HCT116 (cell line): ENCODE measurements at regions not wholly inside any gene's neighbourhood (a gene's known extent, or its start where the extent isn't known, plus 50 kb on each side); places are given as distances from the start of the nearest gene placed in this dataset.

Experiments used
- ATAC-seq: fragments of 200-7000 bp; cut with Tn5 transposase; 2 replicates; pipeline ENCODE4 v1.9.1; 2020; ENCODE audit warnings: mild to moderate bottlenecking, moderate library complexity
- BruUV-seq: library from RNA; stranded (reverse); fragments of 400-500 nt; replicated peaks from 2 replicates; lab custom pipeline; 2021; lab: Mats Ljungman, UMichigan
- CTCF ChIA-PET: fragments of 300-600 bp; sonication (Branson Sonifier 250); formaldehyde crosslinking; loops from one replicate; lab custom pipeline; 2021; ENCODE audit warnings: antibody characterized with exemption; lab: Charles Lee
- POLR2A ChIA-PET: fragments of 300-600, 350-600 bp; sonication (Branson Sonifier 250); formaldehyde crosslinking; loops from one replicate; lab custom pipeline; 2021; ENCODE audit warnings: antibody characterized with exemption; lab: Charles Lee
- RAD21 ChIA-PET, 2 experiments: fragments of 300-600 bp; sonication (Branson Sonifier 250); formaldehyde crosslinking; loops; one replicate each; lab custom pipeline; 2023; ENCODE audit warnings: low total read pairs in 2 of 2; ENCODE audit not compliant: uncharacterized antibody in 2 of 2, unreplicated experiment in 2 of 2, low non-redundant PET in 1 of 2; lab: Charles Lee
- DNase-seq: peaks from one replicate; pipeline ENCODE4 v3.0.0-alpha.2; 2010; ENCODE audit warnings: low read depth, low spot score
- H2AFZ ChIP-seq: fragments of 200-600 bp; shearing (Covaris generic), sonication (generic); 2 replicates; pipeline ENCODE4 v1.6.1; 2017; ENCODE audit warnings: low read depth, mixed run types, mixed read lengths, antibody characterized with exemption, low read length; ENCODE audit not compliant: poor library complexity, severe bottlenecking
- H3K27ac ChIP-seq: 2 replicates; pipeline ENCODE4 v1.5.1; 2012; ENCODE audit warnings: low read depth, low read length
- H3K27me3 ChIP-seq: fragments of 200-600 bp; sonication (generic); 2 replicates; pipeline ENCODE4 v1.6.1; 2016; ENCODE audit warnings: mixed run types, low read length, mixed read lengths; ENCODE audit not compliant: insufficient read depth
- H3K36me3 ChIP-seq, 2 experiments: fragments of 200-500 bp in 1 of 2; fragments of 200-600 bp in 1 of 2; sonication (Bioruptor generic) in 1 of 2; sonication (generic) in 1 of 2; 2 replicates each; pipeline versions ENCODE4 v1.5.1 to v1.6.1; 2014 to 2016; ENCODE audit warnings: low read length in 2 of 2, inconsistent platforms in 1 of 2, mixed read lengths in 1 of 2, mixed run types in 1 of 2; ENCODE audit not compliant: insufficient read depth in 2 of 2, control insufficient read depth in 1 of 2
- H3K4me1 ChIP-seq, 2 experiments: fragments of 200-600 bp in 1 of 2; sonication (generic) in 1 of 2; 2 replicates each; pipeline versions ENCODE4 v1.5.1 to v1.6.1; 2012 to 2017; ENCODE audit warnings: low read length in 2 of 2, inconsistent platforms in 1 of 2, mild to moderate bottlenecking in 1 of 2, mixed read lengths in 1 of 2, mixed run types in 1 of 2, moderate library complexity in 1 of 2; ENCODE audit not compliant: insufficient read depth in 2 of 2, control insufficient read depth in 1 of 2
- H3K4me2 ChIP-seq: fragments of 200-600 bp; sonication (generic); 2 replicates; pipeline ENCODE4 v1.6.1; 2017; ENCODE audit warnings: mixed run types, low read length, mixed read lengths
- H3K4me3 ChIP-seq, 2 experiments: fragments of 200-600 bp in 1 of 2; sonication (generic) in 1 of 2; replicated peaks in 1 of 2; 2 replicates each; pipeline ENCODE4 v1.5.1; 2011 to 2016; ENCODE audit warnings: low read length in 2 of 2, control low read depth in 1 of 2, low read depth in 1 of 2, mild to moderate bottlenecking in 1 of 2, mixed read lengths in 1 of 2, mixed run types in 1 of 2
- H3K79me2 ChIP-seq: fragments of 200-600 bp; sonication (generic); 2 replicates; pipeline ENCODE4 v1.6.1; 2017; ENCODE audit warnings: mild to moderate bottlenecking, mixed run types, low read length, moderate library complexity, mixed read lengths; ENCODE audit not compliant: insufficient read depth
- H3K9ac ChIP-seq: fragments of 200-600 bp; sonication (generic); 2 replicates; pipeline ENCODE4 v1.6.1; 2016; ENCODE audit warnings: low read length, mixed read lengths
- H3K9me2 ChIP-seq: fragments of 200-600 bp; sonication (generic), shearing (Covaris generic); 2 replicates; pipeline ENCODE4 v1.6.1; 2017; ENCODE audit warnings: mixed run types, mild to moderate bottlenecking, moderate library complexity; ENCODE audit not compliant: insufficient read depth
- H3K9me3 ChIP-seq, 2 experiments: fragments of 200-500 bp in 1 of 2; fragments of 200-600 bp in 1 of 2; sonication (Bioruptor generic) in 1 of 2; sonication (generic) in 1 of 2; 2 replicates each; pipeline ENCODE4 v1.6.1; 2014 to 2017; ENCODE audit warnings: low read length in 2 of 2, mixed read lengths in 2 of 2, inconsistent platforms in 1 of 2, low read depth in 1 of 2, mild to moderate bottlenecking in 1 of 2, mixed run types in 1 of 2, moderate library complexity in 1 of 2; ENCODE audit not compliant: control insufficient read depth in 1 of 2, insufficient read depth in 1 of 2
- H4K20me1 ChIP-seq: fragments of 200-600 bp; sonication (generic), shearing (Covaris generic); 2 replicates; pipeline ENCODE4 v1.6.1; 2017; ENCODE audit warnings: mixed run types, mild to moderate bottlenecking, moderate library complexity; ENCODE audit not compliant: insufficient read depth
- CBX3 ChIP-seq: IDR thresholded peaks from 2 replicates; pipeline ENCODE4 v1.6.1; 2012; ENCODE audit warnings: low read depth
- CTCF ChIP-seq, 3 experiments: fragments of 200-600 bp in 1 of 3; sonication (generic) in 1 of 3; IDR thresholded peaks in 2 of 3; conservative IDR thresholded peaks in 1 of 3; 2 replicates each; pipeline ENCODE4 v1.5.1; 2012 to 2017; ENCODE audit warnings: low read depth in 2 of 3, low read length in 2 of 3, antibody characterized with exemption in 1 of 3, borderline replicate concordance in 1 of 3, control low read depth in 1 of 3, mild to moderate bottlenecking in 1 of 3, mixed read lengths in 1 of 3, mixed run types in 1 of 3, moderate library complexity in 1 of 3; ENCODE audit not compliant: insufficient read depth in 1 of 3
- EZH2 ChIP-seq: fragments of 200-600 bp; sonication (generic); IDR thresholded peaks from 2 replicates; pipeline ENCODE4 v1.6.1; 2017; ENCODE audit warnings: antibody characterized with exemption, mixed run types
- EZH2phosphoT487 ChIP-seq: fragments of 200-600 bp; IDR thresholded peaks from 2 replicates; pipeline ENCODE4 v1.6.1; 2018; ENCODE audit warnings: antibody characterized with exemption, borderline replicate concordance
- FOSL1 ChIP-seq: IDR thresholded peaks from 2 replicates; pipeline ENCODE4 v1.6.1; 2012; ENCODE audit warnings: low read depth
- JUND ChIP-seq: IDR thresholded peaks from 2 replicates; pipeline ENCODE4 v1.6.1; 2012
- POLR2A ChIP-seq: IDR thresholded peaks from 2 replicates; pipeline ENCODE4 v1.7.0; 2011; ENCODE audit warnings: borderline replicate concordance; ENCODE audit not compliant: insufficient read depth, insufficient read length; ENCODE audit errors: extremely low read depth
- POLR2AphosphoS5 ChIP-seq: IDR thresholded peaks from 2 replicates; pipeline ENCODE4 v1.6.1; 2011; ENCODE audit warnings: mild to moderate bottlenecking, low read depth, low read length, moderate library complexity
- RAD21 ChIP-seq: IDR thresholded peaks from 2 replicates; pipeline ENCODE4 v1.6.1; 2012; ENCODE audit warnings: low read depth, mild to moderate bottlenecking
- SIN3A ChIP-seq: IDR thresholded peaks from 2 replicates; pipeline ENCODE4 v1.6.1; 2012; ENCODE audit warnings: low read depth
- SP1 ChIP-seq: IDR thresholded peaks from 2 replicates; pipeline ENCODE4 v1.6.1; 2012; ENCODE audit warnings: low read depth
- SRF ChIP-seq: IDR thresholded peaks from 2 replicates; pipeline ENCODE4 v1.6.1; 2012; ENCODE audit warnings: low read depth
- YY1 ChIP-seq: IDR thresholded peaks from 2 replicates; pipeline ENCODE4 v1.6.1; 2011; ENCODE audit warnings: low read length, low read depth, moderate library complexity, mild to moderate bottlenecking; ENCODE audit not compliant: insufficient replicate concordance; ENCODE audit errors: extremely low read depth
- ZFX ChIP-seq: fragments of 450-650 bp; IDR thresholded peaks from 2 replicates; pipeline ENCODE4 v1.6.1; 2017
- ZNF274 ChIP-seq: fragments of 200-500 bp; sonication (Bioruptor generic); IDR thresholded peaks from 2 replicates; pipeline ENCODE4 v1.6.1; 2014; ENCODE audit warnings: mild to moderate bottlenecking, low read depth, low read length, inconsistent platforms
- intact Hi-C: fragments of 100-400 bp; cut with micrococcal nuclease; formaldehyde crosslinking; loops from 2 replicates; pipeline ENCODE4 v1.10.0; 2022
- TF ChIP-seq, protein P1 (sequence below): IDR thresholded peaks from 2 replicates; pipeline ENCODE4 v1.6.1; 2012

- H3K4me1 ChIP-seq: no peaks in the 10 kb centered on the region
- no peak overlapping the region for H3K4me2 ChIP-seq
- H3K9ac ChIP-seq: no peak overlapping the region
- TF ChIP-seq EZH2phosphoT487 (no peak), ZNF274 (no peak), SIN3A (no peak)
- TF ChIP-seq, protein P1, sequence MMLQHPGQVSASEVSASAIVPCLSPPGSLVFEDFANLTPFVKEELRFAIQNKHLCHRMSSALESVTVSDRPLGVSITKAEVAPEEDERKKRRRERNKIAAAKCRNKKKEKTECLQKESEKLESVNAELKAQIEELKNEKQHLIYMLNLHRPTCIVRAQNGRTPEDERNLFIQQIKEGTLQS: no peak
- H3K27ac ChIP-seq: no peak overlapping the region
- no peaks in the 10 kb centered on the region for H3K9me2 ChIP-seq
- DNase-seq (no peak), ATAC-seq (no peak)
- H3K4me3 ChIP-seq: no peak overlapping the region
- POLR2A ChIA-PET: no interaction called here
- H3K79me2 ChIP-seq: no peaks in the 10 kb centered on the region
- no TSS peak for BruUV-seq
- H3K9me3 ChIP-seq: peaks cover 7 to 31% of the 10 kb centered on the region in 2 experiments; a peak in 2 of 4 replicates
- RAD21 ChIA-PET: no interaction called here
- CTCF ChIA-PET: no interaction called here
- H3K36me3 ChIP-seq: no peaks in the 10 kb centered on the region
- no peaks in the 10 kb centered on the region for H3K27me3 ChIP-seq
- no peaks in the 10 kb centered on the region for H4K20me1 ChIP-seq
- H2AFZ ChIP-seq: no peak overlapping the region
- intact Hi-C loops: no loop called here
Measured at GRCh38 chr18:33875029-33875565, 297.1 kb downstream of the ASXL3 start.

GRCh38 chr18:33873112-33873511 lies 295.1 kb downstream of the ASXL3 start:
- ATAC-seq (no peak), DNase-seq (no peak)
- no peaks in the 10 kb centered on the region for H3K27me3 ChIP-seq
- RAD21 ChIA-PET: no interaction called here
- no peak overlapping the region for H3K4me3 ChIP-seq
- intact Hi-C loops: no loop called here
- H3K79me2 ChIP-seq: no peaks in the 10 kb centered on the region
- no peak for TF ChIP-seq POLR2A
- no peak for TF ChIP-seq YY1
- no peak for TF ChIP-seq SIN3A
- no peak for TF ChIP-seq CBX3
- no peak for TF ChIP-seq ZNF274
- no peak for TF ChIP-seq RAD21
- no peak for TF ChIP-seq ZFX
- TF ChIP-seq SP1: no peak
- no peak for TF ChIP-seq POLR2AphosphoS5
- no peak for TF ChIP-seq CTCF (IDR thresholded peaks at IDR 0.05 in 2 of 3, conservative IDR thresholded peaks at IDR 0.05 in 1 of 3; ENCODE audit: borderline replicate concordance in 1 of 3, insufficient read depth in 1 of 3, low read depth in 2 of 3, low read length in 2 of 3)
- TF ChIP-seq, protein P1: no peak
- TF ChIP-seq JUND: no peak
- TF ChIP-seq EZH2: no peak
- no peak for TF ChIP-seq SRF
- TF ChIP-seq FOSL1: no peak
- H3K9ac ChIP-seq: no peak overlapping the region
- peaks cover 7 to 29% of the 10 kb centered on the region in 2 experiments; a peak in 3 of 4 replicates for H3K9me3 ChIP-seq
- H3K27ac ChIP-seq: no peak overlapping the region
- POLR2A ChIA-PET: no interaction called here
- no peaks in the 10 kb centered on the region for H3K9me2 ChIP-seq
- H3K4me1 ChIP-seq: no peaks in the 10 kb centered on the region
- no TSS peak for BruUV-seq
- H3K4me2 ChIP-seq: no peak overlapping the region
- H2AFZ ChIP-seq: no peak overlapping the region
- H3K36me3 ChIP-seq: no peaks in the 10 kb centered on the region
- CTCF ChIA-PET: no interaction called here
- H4K20me1 ChIP-seq: no peaks in the 10 kb centered on the region
